ENCODE measurements at regions not wholly inside any gene's neighbourhood (a gene's known extent, or its start where the extent isn't known, plus 50 kb on each side); places are given as distances from the start of the nearest gene placed in this dataset.

DNA sequence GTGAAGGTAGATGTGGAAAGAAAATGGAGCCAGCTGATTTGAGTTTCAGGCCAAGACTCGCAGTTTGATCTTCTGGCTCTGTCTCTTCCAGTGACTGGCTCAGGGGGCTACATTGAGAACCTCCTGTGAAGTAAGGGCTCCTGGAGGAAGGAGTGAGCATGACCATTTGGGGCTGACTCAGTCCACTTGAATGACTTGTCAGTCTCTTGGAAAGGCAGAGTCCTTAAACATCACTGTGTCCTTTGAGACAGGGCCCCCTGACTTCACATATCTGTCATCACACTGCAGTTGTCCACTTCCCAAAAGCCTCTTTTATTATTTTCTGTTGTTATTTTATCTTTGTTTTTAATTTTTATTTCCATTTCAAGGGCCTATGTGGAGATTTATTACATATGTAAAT, 204.6 kb upstream of the APCDD1 start:
- TF ChIP-seq, protein P1, sequence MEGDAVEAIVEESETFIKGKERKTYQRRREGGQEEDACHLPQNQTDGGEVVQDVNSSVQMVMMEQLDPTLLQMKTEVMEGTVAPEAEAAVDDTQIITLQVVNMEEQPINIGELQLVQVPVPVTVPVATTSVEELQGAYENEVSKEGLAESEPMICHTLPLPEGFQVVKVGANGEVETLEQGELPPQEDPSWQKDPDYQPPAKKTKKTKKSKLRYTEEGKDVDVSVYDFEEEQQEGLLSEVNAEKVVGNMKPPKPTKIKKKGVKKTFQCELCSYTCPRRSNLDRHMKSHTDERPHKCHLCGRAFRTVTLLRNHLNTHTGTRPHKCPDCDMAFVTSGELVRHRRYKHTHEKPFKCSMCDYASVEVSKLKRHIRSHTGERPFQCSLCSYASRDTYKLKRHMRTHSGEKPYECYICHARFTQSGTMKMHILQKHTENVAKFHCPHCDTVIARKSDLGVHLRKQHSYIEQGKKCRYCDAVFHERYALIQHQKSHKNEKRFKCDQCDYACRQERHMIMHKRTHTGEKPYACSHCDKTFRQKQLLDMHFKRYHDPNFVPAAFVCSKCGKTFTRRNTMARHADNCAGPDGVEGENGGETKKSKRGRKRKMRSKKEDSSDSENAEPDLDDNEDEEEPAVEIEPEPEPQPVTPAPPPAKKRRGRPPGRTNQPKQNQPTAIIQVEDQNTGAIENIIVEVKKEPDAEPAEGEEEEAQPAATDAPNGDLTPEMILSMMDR (optimal IDR thresholded peaks at IDR 0.05 in 1 of 3, IDR thresholded peaks at IDR 0.05 in 1 of 3, conservative IDR thresholded peaks at IDR 0.05 in 1 of 3; ENCODE audit: extremely low read depth in 1 of 3, insufficient read depth in 2 of 3, low read length in 3 of 3) = no peak
- no peak for TF ChIP-seq EZH2 (IDR thresholded peaks at IDR 0.05; ENCODE audit: low read length)

All from keratinocyte (primary cell).